HG03025 (cell line): ENCODE measurements at regions not wholly inside any gene's neighbourhood (a gene's known extent, or its start where the extent isn't known, plus 50 kb on each side); places are given as distances from the start of the nearest gene placed in this dataset.

Source experiments
- ATAC-seq: cut with Tn5 transposase; IDR thresholded peaks from one replicate; pipeline ENCODE4 v1.9.1; 2021; ENCODE audit warnings: mild to moderate bottlenecking, moderate library complexity; ENCODE audit not compliant: unreplicated experiment, low FRiP score

DNA sequence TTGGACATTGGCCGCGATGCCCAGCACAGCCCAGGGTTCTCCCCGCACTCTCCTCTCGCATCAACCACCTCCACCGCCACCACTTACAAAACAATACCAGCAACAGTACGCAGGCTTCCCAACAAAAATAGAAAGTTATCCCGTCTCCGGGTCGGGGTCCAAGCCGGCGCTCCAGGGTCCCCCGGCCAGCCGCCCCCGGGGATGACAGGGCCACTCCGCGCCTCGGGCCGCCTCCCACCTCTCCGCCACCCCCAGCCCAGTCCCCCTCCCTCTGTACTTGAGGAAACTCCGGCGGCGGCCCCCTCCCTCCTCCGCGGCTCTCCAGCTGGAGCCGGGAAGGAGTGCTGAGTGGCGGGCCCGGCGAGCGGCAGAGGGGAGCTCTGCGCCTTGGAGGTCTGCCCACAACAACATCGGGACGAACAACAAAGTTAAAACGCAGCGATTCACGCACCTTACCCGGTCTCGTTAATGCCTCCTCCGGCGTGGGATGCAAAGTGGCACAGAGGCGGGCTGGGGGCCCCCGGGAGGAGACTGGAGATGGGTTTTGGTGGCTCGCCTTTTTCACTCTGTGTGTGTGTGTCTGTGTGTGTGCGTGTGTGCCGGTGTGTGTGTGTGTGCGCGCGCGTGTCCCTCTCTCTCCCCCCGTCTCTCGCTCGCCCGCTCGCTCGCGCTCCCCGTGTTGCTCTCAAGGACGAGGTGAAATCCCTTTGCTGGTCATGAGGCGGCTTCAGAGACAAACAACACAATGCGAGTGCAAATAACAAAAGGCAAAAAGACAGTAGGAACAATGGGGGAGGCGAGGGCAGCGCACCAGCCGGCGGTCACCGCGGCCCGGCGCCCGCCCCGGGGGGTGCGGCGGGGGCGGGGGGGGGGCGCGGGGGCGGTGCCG, 386.8 kb downstream of the BCAT1 start:
- ATAC-seq = no peak

DNA sequence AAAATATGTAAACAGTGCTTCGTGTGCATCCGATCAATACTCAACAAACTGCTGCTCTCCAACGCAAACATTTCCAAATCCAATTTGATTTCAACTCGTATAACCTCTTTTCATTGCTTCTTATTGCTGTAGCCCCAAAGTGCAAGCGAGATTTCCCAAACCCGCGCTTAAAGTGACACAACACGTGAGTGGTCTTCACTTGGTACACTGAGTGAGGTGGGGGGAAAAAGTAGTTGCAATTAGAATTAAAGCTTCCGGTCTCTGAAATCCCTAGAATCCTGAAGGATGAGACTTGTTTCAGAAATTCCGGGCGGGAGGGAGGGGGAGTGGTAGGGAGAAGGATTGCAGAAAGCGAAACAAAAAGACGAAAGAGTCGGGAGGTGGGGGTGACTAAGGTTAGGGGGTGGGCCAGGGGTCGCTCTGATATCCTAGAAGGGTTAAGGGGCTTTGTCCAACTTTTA, 387.5 kb downstream of the BCAT1 start:
- ATAC-seq = no peak

GRCh38 chr12:24560831-24561271, 388.1 kb downstream of the BCAT1 start:
- no peak for ATAC-seq

- no peak for ATAC-seq
Observed at GRCh38 chr12:24560192-24560775, 388.6 kb downstream of the BCAT1 start.

GRCh38 chr12:24557738-24558137, 391.2 kb downstream of the BCAT1 start:
- ATAC-seq = no peak

DNA sequence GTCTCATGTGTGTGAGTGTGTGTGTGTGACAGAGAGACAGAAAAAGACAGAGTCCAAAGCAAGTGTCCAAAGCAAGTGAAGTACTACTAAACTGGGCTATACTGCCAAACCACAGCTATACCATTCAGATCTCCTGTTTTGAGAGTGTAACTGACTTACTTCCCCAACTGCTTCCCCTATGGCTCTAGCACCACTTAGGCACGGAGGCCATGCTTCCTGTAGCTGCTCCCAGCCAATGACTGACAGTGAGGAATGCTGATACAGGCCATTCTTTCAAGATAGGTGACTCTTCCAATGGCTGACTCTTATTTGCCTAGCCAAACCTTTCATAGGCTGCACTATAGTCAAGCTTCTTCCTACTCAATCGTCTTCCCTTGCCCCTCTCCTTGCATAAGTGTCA, 393.2 kb downstream of the BCAT1 start:
- no peak for ATAC-seq

DNA sequence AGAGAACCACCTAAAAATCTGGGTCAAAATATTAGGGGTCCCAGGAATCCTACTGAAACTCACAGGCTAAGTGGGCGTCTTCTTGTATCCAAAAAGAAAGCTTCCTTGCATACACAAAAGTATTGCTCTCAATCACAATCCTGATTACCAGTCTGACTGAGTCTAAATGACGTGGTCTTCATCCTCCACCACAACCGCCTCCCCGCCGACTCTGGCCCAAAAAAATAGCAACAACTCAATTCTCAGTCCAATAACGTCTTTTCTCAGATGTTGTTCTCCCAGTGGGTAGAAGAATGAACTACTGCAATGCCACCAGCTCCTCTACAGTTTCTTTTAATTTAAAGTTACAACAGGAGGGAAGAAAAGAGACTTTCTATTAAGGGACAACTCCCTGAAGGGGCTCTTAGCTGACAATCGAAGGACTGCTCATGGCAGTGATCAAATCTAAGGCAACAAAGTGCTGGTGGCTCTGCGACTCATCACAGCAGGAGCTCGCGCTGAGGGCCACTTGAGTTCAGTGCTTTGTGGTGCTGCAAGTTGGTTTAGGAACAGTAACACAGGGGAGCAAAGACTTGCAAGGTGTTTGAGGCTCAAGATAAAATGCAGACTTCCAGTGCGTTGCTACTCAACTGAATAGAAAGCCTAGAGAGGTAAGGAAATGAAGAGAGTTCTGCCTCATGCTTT, 394.1 kb downstream of the BCAT1 start:
- ATAC-seq = no peak

DNA sequence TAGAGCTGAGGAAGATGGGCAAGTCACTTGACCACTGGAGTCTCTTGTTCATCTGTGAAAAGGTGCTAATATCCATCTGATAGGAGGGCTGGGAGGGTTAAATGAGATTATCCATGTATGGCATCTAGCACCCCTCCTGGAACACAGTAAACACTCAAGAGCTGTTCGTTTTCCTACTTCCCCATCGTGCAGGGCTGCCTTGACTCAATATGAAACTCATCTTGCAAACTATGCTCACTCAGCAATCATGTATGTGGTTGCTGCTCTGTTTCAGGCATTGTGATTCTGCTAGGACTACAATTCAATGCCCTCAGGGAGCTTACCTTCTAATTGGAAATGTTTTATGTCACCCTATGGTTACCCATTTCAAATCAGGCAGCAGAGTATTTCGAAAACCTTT, 395.6 kb downstream of the BCAT1 start:
- no peak for ATAC-seq

DNA sequence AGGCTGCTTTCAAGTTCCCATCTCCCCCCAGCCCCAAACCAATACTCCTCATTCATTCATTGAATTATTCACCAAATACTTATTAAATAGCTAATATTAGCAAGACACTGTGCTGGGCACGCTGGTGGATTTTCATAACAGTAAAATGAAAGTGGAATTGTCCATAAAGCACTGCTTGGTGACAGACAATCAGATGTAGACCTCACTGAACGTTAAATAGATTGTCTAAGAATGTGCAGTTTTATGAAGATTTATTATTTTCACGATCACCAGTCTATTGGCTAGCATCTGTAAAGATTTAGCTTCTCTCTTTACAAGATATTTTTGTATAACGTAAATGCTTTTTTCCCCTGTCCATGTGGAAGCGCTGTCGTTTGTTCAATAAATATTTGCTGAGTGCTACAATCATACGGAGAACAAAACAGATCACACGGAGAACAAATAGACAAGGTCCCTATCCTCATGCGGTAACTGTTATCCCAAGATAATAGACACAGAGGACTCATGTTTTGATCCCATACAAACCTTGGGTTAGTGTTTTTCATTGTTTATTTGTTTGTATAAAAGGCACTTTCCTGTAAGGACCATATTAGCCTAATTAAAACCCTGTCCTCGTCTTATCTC, 397.6 kb downstream of the BCAT1 start:
- no peak for ATAC-seq

DNA sequence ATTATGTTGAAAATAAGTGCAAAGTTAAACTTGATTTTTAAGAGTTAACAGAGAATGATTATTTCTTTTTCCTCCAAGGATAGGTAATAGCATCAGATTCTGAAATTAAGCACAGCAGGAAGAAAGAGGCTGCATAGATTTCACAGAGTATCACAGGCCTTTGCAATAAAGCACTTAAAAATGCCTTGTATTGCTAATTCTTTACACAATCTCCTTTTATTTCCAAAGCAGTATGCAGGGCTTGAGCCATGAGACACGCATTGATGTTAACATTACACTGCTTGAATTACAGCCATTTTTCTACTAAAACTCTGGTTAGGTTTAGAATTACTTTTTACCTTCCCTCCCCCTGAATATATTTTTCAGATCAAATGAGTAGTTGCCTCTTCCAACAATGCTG, 398.3 kb downstream of the BCAT1 start:
- ATAC-seq = no peak

DNA sequence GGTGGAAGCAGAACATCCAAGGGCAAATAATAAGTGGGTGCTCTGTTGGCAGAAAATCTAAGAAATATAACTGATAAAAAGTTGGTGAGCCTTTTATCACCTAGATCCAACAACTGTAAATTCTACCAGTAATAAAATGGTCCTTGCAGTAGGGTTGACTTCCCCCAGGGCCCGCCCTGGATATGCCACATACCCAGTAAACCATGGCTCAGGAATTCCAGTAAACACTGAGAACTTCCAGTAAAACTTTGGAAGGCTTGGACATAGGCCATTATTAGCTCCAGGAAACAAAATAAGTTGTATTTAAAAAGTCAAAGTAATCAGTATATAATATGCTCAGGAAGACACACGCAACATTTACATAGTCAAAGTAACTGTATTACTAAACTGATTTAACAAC, 402.2 kb downstream of the BCAT1 start:
- no peak for ATAC-seq

GRCh38 chr12:24546084-24546483, 402.8 kb downstream of the BCAT1 start:
- ATAC-seq = no peak

- ATAC-seq = no peak
Observed at GRCh38 chr12:24544368-24544767, 404.5 kb downstream of the BCAT1 start.

DNA sequence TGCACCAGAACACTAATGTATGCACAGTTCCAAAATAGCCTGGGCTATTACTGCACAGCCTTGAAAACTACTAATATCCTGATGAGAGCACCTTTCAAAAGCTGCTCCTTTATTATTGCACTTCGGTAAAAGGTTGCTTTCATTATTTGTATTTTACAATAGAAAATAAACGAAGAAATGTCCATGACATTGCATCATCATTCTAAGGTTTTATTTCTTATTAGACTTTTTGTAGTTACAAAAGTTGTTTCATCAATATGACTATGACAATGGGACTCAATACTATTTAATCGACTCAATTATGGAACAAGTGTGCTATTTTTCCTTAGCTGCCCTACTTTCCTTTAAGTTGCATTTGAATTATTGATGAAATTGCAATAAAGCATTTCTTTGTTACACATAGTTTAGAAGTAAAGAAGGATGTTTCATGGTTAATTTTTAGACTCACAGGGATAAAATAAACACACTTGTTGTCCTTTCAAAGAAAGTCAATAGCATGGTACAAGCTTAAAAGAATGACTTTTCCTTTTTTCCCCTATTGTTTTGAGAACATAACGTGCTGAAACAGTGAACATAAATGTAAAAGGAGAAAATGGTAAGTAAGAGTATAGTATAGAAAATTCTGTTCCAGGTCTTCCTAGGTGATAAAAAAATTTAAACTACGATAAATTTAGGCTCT, 407.6 kb downstream of the BCAT1 start:
- no peak for ATAC-seq

- ATAC-seq = no peak
Observed at GRCh38 chr12:24539646-24540045, 409.3 kb downstream of the BCAT1 start.

DNA sequence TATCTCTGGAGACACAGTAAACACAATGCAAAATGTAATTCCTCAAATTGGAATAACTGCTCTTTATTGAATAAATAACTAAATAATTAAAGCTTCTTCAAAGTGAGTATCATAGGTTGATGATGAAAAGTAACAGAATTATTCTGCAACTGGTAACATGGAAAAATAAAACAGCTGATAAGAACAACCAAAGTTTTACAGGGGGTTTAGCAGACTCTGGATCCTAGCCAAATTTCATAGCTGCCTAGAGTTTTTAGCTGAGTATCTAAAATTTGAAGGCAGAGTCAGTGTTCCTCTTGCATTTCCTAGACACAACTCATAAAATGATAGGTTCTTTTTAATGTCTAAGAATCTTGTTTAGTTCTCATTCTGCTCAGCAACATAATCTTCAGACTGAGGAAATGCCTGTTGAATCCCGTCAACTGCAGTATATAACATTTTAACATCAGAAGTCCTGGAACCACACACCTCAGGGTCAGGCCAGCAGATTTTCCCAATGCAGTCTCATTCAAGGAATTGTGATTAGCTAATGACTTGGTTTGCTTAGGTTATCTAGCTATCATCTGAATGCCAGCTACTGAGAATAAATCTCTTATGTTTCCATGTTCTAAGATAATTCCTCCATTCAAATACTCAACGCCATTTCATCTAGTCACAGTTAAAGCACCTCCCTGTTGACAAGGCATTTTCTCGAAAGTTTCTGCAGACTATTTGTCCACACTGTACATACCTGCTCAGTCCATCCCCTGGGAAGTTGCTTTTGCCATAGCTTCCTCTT, 411.6 kb downstream of the BCAT1 start:
- no peak for ATAC-seq

DNA sequence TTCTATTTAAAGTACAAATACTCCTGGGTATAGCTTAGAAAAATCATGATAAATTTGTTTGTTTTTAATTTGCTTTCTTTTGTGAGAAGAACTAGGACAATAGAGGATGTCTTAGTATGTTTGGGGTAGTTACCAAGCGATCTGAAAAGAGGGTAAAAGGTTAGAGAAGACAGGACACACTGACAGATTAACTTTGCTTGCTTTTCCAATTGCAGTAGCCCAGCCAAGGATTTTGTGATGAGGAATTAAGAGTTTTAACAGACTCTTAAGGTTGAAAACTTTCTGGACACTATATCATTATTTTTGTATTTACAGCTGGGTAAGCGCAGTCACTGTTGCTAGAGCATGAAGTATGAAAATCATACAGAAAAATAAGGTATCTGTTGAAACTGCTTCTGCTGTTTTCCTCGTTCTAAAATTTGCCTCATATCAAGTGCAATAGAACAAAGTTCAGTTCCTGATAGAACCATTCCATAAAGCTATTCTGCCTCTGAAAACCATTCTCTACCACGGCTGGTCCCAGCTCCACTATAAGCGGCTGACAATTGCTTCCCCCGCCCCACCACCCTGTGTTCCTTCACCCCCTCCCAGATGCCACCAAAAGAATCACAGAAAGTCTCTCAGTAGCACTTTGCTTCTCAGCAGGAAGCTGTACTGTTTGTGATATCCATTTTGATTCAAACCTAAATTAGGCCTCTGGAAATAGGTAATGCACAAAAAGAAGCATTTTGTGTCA, 413.4 kb downstream of the BCAT1 start:
- ATAC-seq = no peak

DNA sequence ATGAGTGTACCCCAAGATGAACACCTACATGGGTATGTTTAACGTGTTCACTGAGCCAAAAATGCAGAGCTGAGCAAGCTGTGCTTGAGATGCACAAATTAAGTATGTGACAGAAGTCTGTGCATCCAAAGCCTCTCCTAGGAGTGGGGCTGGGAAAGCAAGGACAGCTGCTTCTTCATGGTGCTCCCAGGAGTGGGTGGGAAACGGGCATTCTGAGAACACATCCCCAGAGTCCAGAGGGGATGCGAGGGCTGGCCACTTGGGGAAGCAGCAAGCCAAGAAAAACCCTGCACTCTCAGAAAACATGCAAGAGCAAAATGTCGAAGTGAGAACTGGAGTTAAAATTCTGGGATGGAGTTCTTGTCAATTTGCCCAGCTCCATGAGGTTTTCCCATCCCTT, 414.3 kb downstream of the BCAT1 start:
- no peak for ATAC-seq
